B cell (primary cell): ENCODE measurements at regions not wholly inside any gene's neighbourhood (a gene's known extent, or its start where the extent isn't known, plus 50 kb on each side); places are given as distances from the start of the nearest gene placed in this dataset.

Source experiments
- CTCF ChIP-seq: fragments of 200-600 bp; IDR thresholded peaks from one replicate; pipeline ENCODE4 v1.8.0; 2022; ENCODE audit warnings: antibody characterized with exemption, mild to moderate bottlenecking
- EZH2 ChIP-seq: IDR thresholded peaks from 2 replicates; pipeline ENCODE4 v1.6.1; 2012; ENCODE audit warnings: borderline replicate concordance, low read depth, mild to moderate bottlenecking, moderate library complexity, low read length; ENCODE audit not compliant: insufficient read depth, poor library complexity, severe bottlenecking

GRCh38 chr4:64166365-64166764 lies 242.9 kb downstream of the TECRL start:
- TF ChIP-seq CTCF: no peak
- no peak for TF ChIP-seq EZH2
